H9 (cell line): ENCODE measurements at regions not wholly inside any gene's neighbourhood (a gene's known extent, or its start where the extent isn't known, plus 50 kb on each side); places are given as distances from the start of the nearest gene placed in this dataset.

Source experiments
- DNase-seq: peaks from one replicate; pipeline ENCODE4 v3.0.0-alpha.2; 2017
- H2AFZ ChIP-seq: one replicate; pipeline ENCODE4 v1.6.1; 2013; ENCODE audit warnings: mild to moderate bottlenecking, low read length, control low read depth, moderate library complexity
- H2AK5ac ChIP-seq: 2 replicates; pipeline ENCODE4 v1.6.1; 2013; ENCODE audit warnings: low read length, control low read depth, mixed read lengths; ENCODE audit not compliant: insufficient read length
- H2BK120ac ChIP-seq: one replicate; pipeline ENCODE4 v1.6.1; 2013; ENCODE audit warnings: low read depth, mild to moderate bottlenecking, low read length, control low read depth, inconsistent platforms; ENCODE audit not compliant: poor library complexity, severe bottlenecking
- H2BK12ac ChIP-seq: 2 replicates; pipeline ENCODE4 v1.6.1; 2013; ENCODE audit warnings: low read length, control low read depth, mixed read lengths, low read depth; ENCODE audit not compliant: insufficient read length
- H2BK15ac ChIP-seq: 2 replicates; pipeline ENCODE4 v1.6.1; 2013; ENCODE audit warnings: low read depth, low read length, control low read depth
- H2BK20ac ChIP-seq: one replicate; pipeline ENCODE4 v1.6.1; 2013; ENCODE audit warnings: low read depth, mild to moderate bottlenecking, low read length, control low read depth, inconsistent platforms; ENCODE audit not compliant: poor library complexity, severe bottlenecking
- H2BK5ac ChIP-seq: 2 replicates; pipeline ENCODE4 v1.6.1; 2013; ENCODE audit warnings: low read length, control low read depth, mixed read lengths; ENCODE audit not compliant: insufficient read length
- H3K14ac ChIP-seq: 2 replicates; pipeline ENCODE4 v1.6.1; 2013; ENCODE audit warnings: low read length, control low read depth; ENCODE audit not compliant: insufficient read depth
- H3K18ac ChIP-seq: 2 replicates; pipeline ENCODE4 v1.6.1; 2013; ENCODE audit warnings: low read depth, mild to moderate bottlenecking, mixed read lengths, low read length, control low read depth; ENCODE audit not compliant: insufficient read length
- H3K23ac ChIP-seq: 2 replicates; pipeline ENCODE4 v1.6.1; 2013; ENCODE audit warnings: low read length, control low read depth, mixed read lengths, low read depth; ENCODE audit not compliant: insufficient read length
- H3K23me2 ChIP-seq: 2 replicates; pipeline ENCODE4 v1.6.1; 2013; ENCODE audit warnings: low read depth, mild to moderate bottlenecking, mixed read lengths, low read length, control low read depth; ENCODE audit not compliant: insufficient read length, poor library complexity, severe bottlenecking
- H3K27ac ChIP-seq: 2 replicates; pipeline ENCODE4 v1.5.1; 2013; ENCODE audit warnings: low read length, control low read depth, mixed read lengths, low read depth; ENCODE audit not compliant: insufficient read length
- H3K27me3 ChIP-seq: 2 replicates; pipeline ENCODE4 v1.6.1; 2013; ENCODE audit warnings: low read length, control low read depth, inconsistent platforms; ENCODE audit not compliant: insufficient read depth
- H3K4ac ChIP-seq: 2 replicates; pipeline ENCODE4 v1.6.1; 2013; ENCODE audit warnings: low read depth, mild to moderate bottlenecking, control low read depth, inconsistent platforms, low read length, moderate library complexity
- H3K4me1 ChIP-seq: 2 replicates; pipeline ENCODE4 v1.6.1; 2013; ENCODE audit warnings: low read length, control low read depth, inconsistent platforms; ENCODE audit not compliant: insufficient read depth
- H3K4me2 ChIP-seq: 2 replicates; pipeline ENCODE4 v1.6.1; 2013; ENCODE audit warnings: low read length, control low read depth, mixed read lengths; ENCODE audit not compliant: insufficient read length, insufficient read depth
- H3K56ac ChIP-seq: 2 replicates; pipeline ENCODE4 v1.6.1; 2013; ENCODE audit warnings: low read depth, mild to moderate bottlenecking, mixed read lengths, low read length, control low read depth; ENCODE audit not compliant: insufficient read length
- H3K79me1 ChIP-seq: 2 replicates; pipeline ENCODE4 v1.6.1; 2013; ENCODE audit warnings: low read depth, mild to moderate bottlenecking, moderate library complexity, low read length, control low read depth, inconsistent platforms; ENCODE audit not compliant: insufficient read depth, poor library complexity, severe bottlenecking
- H3K79me2 ChIP-seq: 2 replicates; pipeline ENCODE4 v1.6.1; 2013; ENCODE audit warnings: low read length, control low read depth, inconsistent platforms; ENCODE audit not compliant: insufficient read depth
- H3K9ac ChIP-seq: 2 replicates; pipeline ENCODE4 v1.6.1; 2013; ENCODE audit warnings: low read length, control low read depth, mixed read lengths; ENCODE audit not compliant: insufficient read length; ENCODE audit errors: extremely low read depth
- H3K9me3 ChIP-seq: one replicate; pipeline ENCODE4 v1.6.1; 2013; ENCODE audit warnings: low read depth, low read length, inconsistent platforms; ENCODE audit not compliant: control insufficient read depth
- H3T11ph ChIP-seq: one replicate; pipeline ENCODE4 v1.6.1; 2013; ENCODE audit warnings: mild to moderate bottlenecking, low read length, control low read depth, inconsistent platforms
- H4K20me1 ChIP-seq: one replicate; pipeline ENCODE4 v1.6.1; 2013; ENCODE audit not compliant: control insufficient read depth, insufficient read length, insufficient read depth
- H4K5ac ChIP-seq: 2 replicates; pipeline ENCODE4 v1.6.1; 2013; ENCODE audit warnings: low read depth, mild to moderate bottlenecking, mixed read lengths, low read length, control low read depth; ENCODE audit not compliant: insufficient read length
- H4K8ac ChIP-seq: replicated peaks from 2 replicates; pipeline ENCODE4 v1.6.1; 2013; ENCODE audit warnings: low read length, control low read depth, mixed read lengths, low read depth; ENCODE audit not compliant: insufficient read length
- H4K91ac ChIP-seq: 2 replicates; pipeline ENCODE4 v1.6.1; 2013; ENCODE audit warnings: low read depth, mild to moderate bottlenecking, moderate library complexity, mixed read lengths, low read length, control low read depth; ENCODE audit not compliant: insufficient read length
- H3K27ac Mint-ChIP-seq, 3 experiments: 2 replicates in 2 of 3; 3 replicates in 1 of 3; pipeline ENCODE4 v1.8.0; 2020 to 2021; ENCODE audit warnings: mixed read lengths in 3 of 3, mild to moderate bottlenecking in 1 of 3, moderate library complexity in 1 of 3
- H3K27me3 Mint-ChIP-seq: 2 replicates; pipeline ENCODE4 v1.8.0; 2021; ENCODE audit warnings: low read depth, mild to moderate bottlenecking, moderate library complexity, mixed read lengths
- H3K36me3 Mint-ChIP-seq, 3 experiments: 2 replicates in 2 of 3; 3 replicates in 1 of 3; pipeline ENCODE4 v1.8.0; 2020 to 2021; ENCODE audit warnings: low read depth in 3 of 3, mixed read lengths in 3 of 3; ENCODE audit not compliant: insufficient read depth in 1 of 3
- H3K4me1 Mint-ChIP-seq, 2 experiments: 2 replicates each; pipeline ENCODE4 v1.8.0; 2020; ENCODE audit warnings: mixed read lengths in 2 of 2
- H3K4me3 Mint-ChIP-seq, 2 experiments: 2 replicates in 1 of 2; 3 replicates in 1 of 2; pipeline ENCODE4 v1.8.0; 2020 to 2021; ENCODE audit warnings: mild to moderate bottlenecking in 2 of 2, mixed read lengths in 2 of 2, moderate library complexity in 1 of 2
- H3K9me3 Mint-ChIP-seq, 2 experiments: 2 replicates in 1 of 2; 3 replicates in 1 of 2; pipeline ENCODE4 v1.8.0; 2020; ENCODE audit warnings: mild to moderate bottlenecking in 2 of 2, mixed read lengths in 2 of 2, moderate library complexity in 1 of 2
- CTCF ChIP-seq: fragments of 200-600 bp; sonication (generic); conservative IDR thresholded peaks from 3 replicates; pipeline ENCODE4 v1.8.0; 2021; ENCODE audit warnings: antibody characterized with exemption, mild to moderate bottlenecking
- WGBS: extraction: QIAGEN DNeasy Blood & Tissue Kit; methylation state at CpG from one replicate; pipeline ENCODE4 v1.1.7; 2013; ENCODE audit warnings: missing lambda C conversion rate, low lambda C conversion rate, mixed read lengths; ENCODE audit not compliant: insufficient read length; ENCODE audit errors: extremely low coverage; 5-methylcytosine and 5-hydroxymethylcytosine counted together

GRCh38 chr6:18985061-18985460 lies 597.9 kb downstream of the RNF144B start:
- Mint-ChIP-seq H3K4me3 (no peak overlapping the region), H3K36me3 (no peaks in the 10 kb centered on the region), H3K27ac (no peak overlapping the region), H3K27me3 (no peaks in the 10 kb centered on the region; the same call in 1 of the 2 replicates), H3K4me1 (peaks cover under 1% of the 10 kb centered on the region in 2 experiments; a peak in 2 of 4 replicates), H3K9me3 (no peaks in the 10 kb centered on the region)
- Histone ChIP-seq H3K27me3 (no peaks in the 10 kb centered on the region), H3K23me2 (no peaks in the 10 kb centered on the region), H4K5ac (no peak overlapping the region), H3K23ac (no peak overlapping the region), H3T11ph (no peak overlapping the region), H3K14ac (no peak overlapping the region), H3K56ac (no peak overlapping the region), H3K4ac (no peak overlapping the region), H2BK15ac (no peak overlapping the region), H2AK5ac (no peak overlapping the region), H2BK120ac (no peak overlapping the region), H3K4me1 (no peaks in the 10 kb centered on the region), H2BK20ac (no peak overlapping the region), H3K9ac (no peak overlapping the region), H3K18ac (no peak overlapping the region), H3K79me1 (no peaks in the 10 kb centered on the region), H2AFZ (no peak overlapping the region), H3K4me2 (no peak overlapping the region), H3K79me2 (no peaks in the 10 kb centered on the region), H3K9me3 (no peaks in the 10 kb centered on the region), H3K27ac (no peak overlapping the region), H2BK5ac (no peak overlapping the region), H4K8ac (no peak overlapping the region), H4K20me1 (no peaks in the 10 kb centered on the region), H4K91ac (no peak overlapping the region), H2BK12ac (no peak overlapping the region)
- TF ChIP-seq CTCF, result no peak
- no peak for DNase-seq
- WGBS, result no CpG with 5 or more reads among the region's 8 CpGs
